Gastrocnemius medialis (tissue), 4 donors: ENCODE measurements at regions not wholly inside any gene's neighbourhood (a gene's known extent, or its start where the extent isn't known, plus 50 kb on each side); places are given as distances from the start of the nearest gene placed in this dataset.

Source experiments
- ATAC-seq, 2 donors: fragments of 150-250 bp; one replicate each; pipeline ENCODE4 v1.9.1; 2016
- DNase-seq, 2 donors: peaks; one replicate each; pipeline ENCODE4 v3.0.0-alpha.2; 2019
- H3K27ac ChIP-seq, 4 donors: fragments of 200-600 bp; sonication (generic); 1 replicate in 1 of 4; 2 replicates in 3 of 4; pipeline ENCODE4 v1.5.1; 2016 to 2018; ENCODE audit warnings: mild to moderate bottlenecking in 2 of 4, moderate library complexity in 1 of 4
- H3K27me3 ChIP-seq, 3 donors: fragments of 200-600 bp; sonication (generic) in 2 of 3; 1 replicate in 1 of 3; 2 replicates in 2 of 3; pipeline versions ENCODE4 v1.5.1 to v1.6.0; 2016 to 2019; ENCODE audit warnings: mild to moderate bottlenecking in 1 of 3, moderate library complexity in 1 of 3
- H3K36me3 ChIP-seq, 2 donors: fragments of 200-600 bp; sonication (generic) in 1 of 2; one replicate each; pipeline ENCODE4 v1.5.1; 2017 to 2018
- H3K4me1 ChIP-seq, 2 donors: fragments of 200-600 bp; sonication (generic) in 1 of 2; one replicate each; pipeline ENCODE4 v1.5.1; 2016 to 2017; ENCODE audit warnings: mild to moderate bottlenecking in 2 of 2
- H3K4me3 ChIP-seq, 4 donors: fragments of 200-600 bp; sonication (generic) in 3 of 4; 1 replicate in 1 of 4; 2 replicates in 3 of 4; pipeline ENCODE4 v1.5.1; 2016 to 2019; ENCODE audit warnings: mild to moderate bottlenecking in 2 of 4
- H3K9me3 ChIP-seq, 3 donors: fragments of 200-600 bp; sonication (generic) in 2 of 3; 1 replicate in 1 of 3; 2 replicates in 2 of 3; pipeline ENCODE4 v1.5.1; 2016 to 2019
- CTCF ChIP-seq, 5 experiments: fragments of 450-650 bp in 3 of 5; fragments of 200-600 bp in 2 of 5; sonication (generic) in 2 of 5; IDR thresholded peaks in 4 of 5; conservative IDR thresholded peaks in 1 of 5; 1 replicate in 4 of 5; 2 replicates in 1 of 5; pipeline ENCODE4 v1.5.1; 2016 to 2019; ENCODE audit warnings: antibody characterized with exemption in 5 of 5, mild to moderate bottlenecking in 3 of 5, moderate library complexity in 3 of 5
- POLR2A ChIP-seq, 2 donors: fragments of 450-650 bp; IDR thresholded peaks; one replicate each; pipeline ENCODE4 v1.6.1; 2017; ENCODE audit warnings: antibody characterized with exemption in 2 of 2, mild to moderate bottlenecking in 2 of 2, moderate library complexity in 2 of 2
- in situ Hi-C, 4 donors: fragments of 200-750 bp; cut with MboI; loops; one replicate each; pipeline versions ENCODE4 v1.15.0 to v1.8.0; 2017; ENCODE audit warnings: low sequenced_read_pairs in 4 of 4
- intact Hi-C: fragments of 100-400 bp; cut with DNase I; formaldehyde crosslinking; loops from one replicate; pipeline ENCODE4 v1.15.1; 2023; ENCODE audit warnings: low total_unique reads

GRCh38 chr2:16861530-16861929 lies 195.9 kb upstream of the CYRIA start:
- H3K36me3 ChIP-seq, result no peaks in the 10 kb centered on the region
- no peaks in the 10 kb centered on the region for H3K4me1 ChIP-seq
- ATAC-seq, result no peak
- H3K4me3 ChIP-seq, result no peak overlapping the region
- no peaks in the 10 kb centered on the region for H3K27me3 ChIP-seq
- intact Hi-C loops (no loop called here), in situ Hi-C loops (no loop called here)
- no peak overlapping the region for H3K27ac ChIP-seq
- no peaks in the 10 kb centered on the region for H3K9me3 ChIP-seq
- no peak for DNase-seq
- no peak for TF ChIP-seq POLR2A (IDR thresholded peaks at IDR 0.05)
- TF ChIP-seq CTCF (IDR thresholded peaks at IDR 0.05 in 4 of 5, conservative IDR thresholded peaks at IDR 0.05 in 1 of 5), result no peak

- ATAC-seq, result no peak
These were observed 195.5 kb upstream of the CYRIA start for GRCh38 chr2:16861111-16861510.

GRCh38 chr2:16860627-16861026 lies 195.0 kb upstream of the CYRIA start:
- Histone ChIP-seq H3K27me3 (no peaks in the 10 kb centered on the region), H3K27ac (no peak overlapping the region), H3K36me3 (no peaks in the 10 kb centered on the region), H3K9me3 (no peaks in the 10 kb centered on the region), H3K4me1 (no peaks in the 10 kb centered on the region), H3K4me3 (no peak overlapping the region)
- ATAC-seq (no peak), DNase-seq (no peak)
- TF ChIP-seq CTCF (IDR thresholded peaks at IDR 0.05 in 4 of 5, conservative IDR thresholded peaks at IDR 0.05 in 1 of 5), result no peak
- TF ChIP-seq POLR2A (IDR thresholded peaks at IDR 0.05), result no peak
- intact Hi-C loops (no loop called here), in situ Hi-C loops (no loop called here)

More at GRCh38 chr2:16861111-16861510, 195.5 kb upstream of the CYRIA start:
- Histone ChIP-seq H3K4me1 (no peaks in the 10 kb centered on the region), H3K27ac (no peak overlapping the region), H3K9me3 (no peaks in the 10 kb centered on the region), H3K4me3 (no peak overlapping the region), H3K36me3 (no peaks in the 10 kb centered on the region), H3K27me3 (no peaks in the 10 kb centered on the region)
- DNase-seq, result no peak
- intact Hi-C loops (no loop called here), in situ Hi-C loops (no loop called here)
- TF ChIP-seq CTCF (IDR thresholded peaks at IDR 0.05 in 4 of 5, conservative IDR thresholded peaks at IDR 0.05 in 1 of 5), result no peak
- TF ChIP-seq POLR2A (IDR thresholded peaks at IDR 0.05), result no peak

- in situ Hi-C loops (no loop called here), intact Hi-C loops (no loop called here)
- ATAC-seq (no peak), DNase-seq (no peak)
- Histone ChIP-seq H3K4me1 (no peaks in the 10 kb centered on the region), H3K27me3 (no peaks in the 10 kb centered on the region), H3K36me3 (no peaks in the 10 kb centered on the region), H3K9me3 (no peaks in the 10 kb centered on the region), H3K27ac (no peak overlapping the region), H3K4me3 (no peak overlapping the region)
- TF ChIP-seq POLR2A (IDR thresholded peaks at IDR 0.05) (no peak), CTCF (IDR thresholded peaks at IDR 0.05 in 4 of 5, conservative IDR thresholded peaks at IDR 0.05 in 1 of 5) (no peak)
These were observed 189.5 kb upstream of the CYRIA start for GRCh38 chr2:16855183-16855582.

GRCh38 chr2:16853088-16853487 lies 187.5 kb upstream of the CYRIA start:
- no peak overlapping the region for H3K4me3 ChIP-seq
- H3K9me3 ChIP-seq, result no peaks in the 10 kb centered on the region
- H3K27me3 ChIP-seq, result no peaks in the 10 kb centered on the region
- ATAC-seq, result no peak
- no peak for DNase-seq
- in situ Hi-C loops, result no loop called here
- no peaks in the 10 kb centered on the region for H3K36me3 ChIP-seq
- intact Hi-C loops, result no loop called here
- no peaks in the 10 kb centered on the region for H3K4me1 ChIP-seq
- no peak for TF ChIP-seq CTCF (IDR thresholded peaks at IDR 0.05 in 4 of 5, conservative IDR thresholded peaks at IDR 0.05 in 1 of 5)
- no peak for TF ChIP-seq POLR2A (IDR thresholded peaks at IDR 0.05)
- no peak overlapping the region for H3K27ac ChIP-seq
